GM13976 (cell line): ENCODE measurements at regions not wholly inside any gene's neighbourhood (a gene's known extent, or its start where the extent isn't known, plus 50 kb on each side); places are given as distances from the start of the nearest gene placed in this dataset.
"Not testable (repeated sequence)": the region's sequence is repeated elsewhere in the genome, so short reads cannot be mapped to it uniquely, and the experiment has no call there.

Experiments
- DNase-seq: peaks from one replicate; pipeline ENCODE4 v3.0.0; 2012; ENCODE audit warnings: low spot score
- in situ Hi-C: fragments of 300-500 bp; cut with MboI; formaldehyde crosslinking; loops from one replicate; pipeline ENCODE4 v1.12.0; 2022; ENCODE audit warnings: low sequenced_read_pairs, mixed read lengths, inconsistent platforms; ENCODE audit not compliant: unreplicated experiment
- TF ChIP-seq, protein P1 (sequence below): IDR thresholded peaks from 2 replicates; pipeline ENCODE4 v1.5.1; 2012; ENCODE audit warnings: borderline replicate concordance, mild to moderate bottlenecking; ENCODE audit not compliant: insufficient read depth; ENCODE audit errors: extremely low read depth, missing control alignments, control extremely low read depth

GRCh38 chrX:896256-896655 is 265.7 kb downstream of the SHOX start:
- in situ Hi-C loops: no loop called here
- TF ChIP-seq, protein P1, sequence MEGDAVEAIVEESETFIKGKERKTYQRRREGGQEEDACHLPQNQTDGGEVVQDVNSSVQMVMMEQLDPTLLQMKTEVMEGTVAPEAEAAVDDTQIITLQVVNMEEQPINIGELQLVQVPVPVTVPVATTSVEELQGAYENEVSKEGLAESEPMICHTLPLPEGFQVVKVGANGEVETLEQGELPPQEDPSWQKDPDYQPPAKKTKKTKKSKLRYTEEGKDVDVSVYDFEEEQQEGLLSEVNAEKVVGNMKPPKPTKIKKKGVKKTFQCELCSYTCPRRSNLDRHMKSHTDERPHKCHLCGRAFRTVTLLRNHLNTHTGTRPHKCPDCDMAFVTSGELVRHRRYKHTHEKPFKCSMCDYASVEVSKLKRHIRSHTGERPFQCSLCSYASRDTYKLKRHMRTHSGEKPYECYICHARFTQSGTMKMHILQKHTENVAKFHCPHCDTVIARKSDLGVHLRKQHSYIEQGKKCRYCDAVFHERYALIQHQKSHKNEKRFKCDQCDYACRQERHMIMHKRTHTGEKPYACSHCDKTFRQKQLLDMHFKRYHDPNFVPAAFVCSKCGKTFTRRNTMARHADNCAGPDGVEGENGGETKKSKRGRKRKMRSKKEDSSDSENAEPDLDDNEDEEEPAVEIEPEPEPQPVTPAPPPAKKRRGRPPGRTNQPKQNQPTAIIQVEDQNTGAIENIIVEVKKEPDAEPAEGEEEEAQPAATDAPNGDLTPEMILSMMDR: no peak
- DNase-seq: no peak

DNA sequence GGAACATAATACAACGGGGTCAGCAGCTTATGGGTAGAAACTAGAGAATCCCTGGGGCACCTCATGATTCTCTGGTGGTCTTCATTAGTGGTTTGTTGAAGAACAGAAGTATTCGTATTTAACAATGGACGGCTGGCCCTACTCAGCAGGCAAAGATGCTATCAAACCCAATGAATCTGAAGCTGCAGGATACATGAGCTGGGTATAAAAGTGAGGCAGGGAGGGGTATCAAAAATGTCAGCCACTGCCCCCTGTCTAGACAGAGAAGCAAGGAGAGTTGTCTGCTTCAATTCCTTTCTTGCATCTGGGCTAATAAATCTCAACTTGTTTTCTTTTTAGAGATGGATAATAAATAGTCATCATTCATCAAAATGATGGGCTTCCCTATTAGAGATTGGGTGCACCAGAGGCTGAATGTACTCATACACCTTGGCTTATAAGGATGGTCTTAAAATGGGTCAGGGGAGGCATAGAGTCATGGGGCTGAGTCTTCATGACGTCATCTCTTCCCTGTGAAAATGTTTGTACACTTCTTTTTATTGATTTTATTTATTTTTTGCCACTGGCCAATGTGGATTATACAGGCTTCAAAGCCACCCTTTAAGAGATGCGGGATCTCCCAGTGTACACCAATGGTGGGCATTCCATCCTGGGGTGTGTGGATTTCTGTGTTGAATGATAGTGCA is 259.5 kb downstream of the SHOX start:
- TF ChIP-seq, protein P1: no peak
- in situ Hi-C loops: no loop called here
- DNase-seq: no peak

DNA sequence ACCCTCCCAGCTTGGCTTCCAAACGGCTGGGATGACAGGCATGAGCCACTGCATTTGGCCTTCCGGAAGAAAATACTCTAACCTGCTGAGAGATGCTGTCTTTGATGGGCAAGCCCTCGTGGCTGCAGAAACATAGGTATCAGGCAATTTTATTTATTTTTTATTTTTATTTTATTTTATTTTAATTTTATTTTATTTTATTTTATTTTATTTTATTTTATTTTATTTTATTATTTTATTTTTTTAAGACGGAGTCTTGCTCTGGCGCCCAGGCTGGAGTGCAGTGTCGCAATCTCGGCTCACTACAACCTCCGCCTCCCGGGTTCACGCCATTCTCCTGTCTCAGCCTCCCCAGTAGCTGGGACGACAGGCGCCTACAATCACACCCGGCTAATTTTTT is 257.1 kb downstream of the SHOX start:
- in situ Hi-C loops, DNase-seq: not testable (repeated sequence)

GRCh38 chrX:883588-883987 is 253.0 kb downstream of the SHOX start:
- TF ChIP-seq, protein P1: no peak
- DNase-seq: no peak
- in situ Hi-C loops: no loop called here

DNA sequence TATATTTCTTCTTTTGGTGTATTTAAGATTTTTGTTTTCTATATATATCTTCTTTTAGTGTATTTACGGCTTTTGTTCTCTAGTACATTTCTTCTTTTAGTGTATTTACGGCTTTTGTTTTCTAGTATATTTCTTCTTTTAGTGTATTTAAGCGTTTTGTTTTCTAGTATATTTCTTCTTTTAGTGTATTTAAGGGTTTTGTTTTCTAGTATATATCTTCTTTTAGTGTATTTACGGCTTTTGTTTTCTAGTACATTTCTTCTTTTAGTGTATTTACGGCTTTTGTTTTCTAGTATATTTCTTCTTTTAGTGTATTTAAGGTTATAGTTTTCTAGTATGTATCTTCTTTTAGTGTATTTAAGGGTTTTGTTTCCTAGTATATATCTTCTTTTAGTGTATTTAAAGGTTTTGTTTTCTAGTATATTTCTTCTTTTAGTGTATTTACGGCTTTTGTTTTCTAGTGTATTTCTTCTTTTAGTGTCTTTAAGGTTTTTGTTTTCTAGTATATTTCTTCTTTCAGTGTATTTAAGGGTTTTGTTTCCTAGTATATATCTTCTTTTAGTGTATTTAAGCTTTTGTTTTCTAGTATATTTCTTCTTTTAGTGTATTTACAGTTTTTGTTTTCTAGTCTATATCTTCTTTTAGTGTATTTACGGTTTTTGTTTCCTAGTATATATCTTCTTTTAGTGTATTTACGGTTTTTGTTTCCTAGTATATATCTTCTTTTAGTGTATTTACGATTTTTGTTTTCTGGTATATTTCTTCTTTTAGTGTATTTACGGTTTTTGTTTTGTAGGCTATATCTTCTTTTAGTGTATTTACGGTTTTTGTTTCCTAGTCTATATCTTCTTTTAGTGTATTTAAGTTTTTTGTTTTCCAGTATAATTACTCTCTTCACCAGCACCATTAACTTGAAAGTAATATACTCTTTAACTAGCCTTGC is 249.4 kb downstream of the SHOX start:
- DNase-seq, in situ Hi-C loops: not testable (repeated sequence)

DNA sequence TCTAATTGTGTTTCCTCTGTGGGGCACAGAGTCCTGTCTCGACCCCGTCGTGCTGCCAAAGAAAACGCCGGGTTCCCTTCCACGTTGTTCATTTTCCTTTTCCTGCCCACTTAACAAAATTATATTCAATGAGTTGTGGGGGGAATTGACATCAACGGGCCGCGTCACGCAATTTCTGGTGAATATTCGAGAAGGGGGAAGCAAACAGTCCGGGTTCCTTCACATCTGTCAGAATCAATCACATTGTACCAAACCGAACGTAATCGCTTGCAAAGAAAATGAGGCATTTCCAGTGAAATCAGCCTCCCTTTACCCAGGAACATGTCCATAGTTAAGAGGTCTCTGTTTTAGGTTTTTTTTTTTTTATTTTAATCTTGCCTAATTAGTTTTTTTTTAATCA is 243.5 kb downstream of the SHOX start:
- DNase-seq: no peak
- TF ChIP-seq, protein P1: no peak
- in situ Hi-C loops: no loop called here

- in situ Hi-C loops: no loop called here
- TF ChIP-seq, protein P1: no peak
- no peak for DNase-seq
These were observed 242.4 kb downstream of the SHOX start for GRCh38 chrX:873016-873415.

- in situ Hi-C loops: no loop called here
- DNase-seq: no peak
- TF ChIP-seq, protein P1: no peak
These were observed 241.5 kb downstream of the SHOX start for GRCh38 chrX:872090-872489.
